Left cardiac atrium (tissue), 4 donors: ENCODE measurements at regions not wholly inside any gene's neighbourhood (a gene's known extent, or its start where the extent isn't known, plus 50 kb on each side); places are given as distances from the start of the nearest gene placed in this dataset.

Source experiments
- ATAC-seq, 2 donors: fragments of 200-7000 bp; cut with Tn5 transposase; one replicate each; pipeline ENCODE4 v1.9.1; 2020; ENCODE audit warnings: mild to moderate bottlenecking in 2 of 2, moderate library complexity in 2 of 2
- DNase-seq: peaks from one replicate; pipeline ENCODE4 v3.0.0-alpha.2; 2020
- intact Hi-C, 2 donors: fragments of 100-400 bp; cut with DNase I; formaldehyde crosslinking; loops; one replicate each; pipeline versions ENCODE4 v1.14.1 to v1.15.1; 2022 to 2023
- donor health status: DM: no; HTN: yes; CAD: no.
- donor health status: DM: no; HTN: yes; CAD: no; lungs with severe emphysema.
- donor health status: DM: yes; HTN: yes; CAD: no.
- donor health status: Dilated cardiomyopathy.

GRCh38 chr1:218101409-218101808 lies 183.7 kb upstream of the RRP15 start:
- intact Hi-C loops = no loop called here
- ATAC-seq (no peak), DNase-seq (no peak)

DNA sequence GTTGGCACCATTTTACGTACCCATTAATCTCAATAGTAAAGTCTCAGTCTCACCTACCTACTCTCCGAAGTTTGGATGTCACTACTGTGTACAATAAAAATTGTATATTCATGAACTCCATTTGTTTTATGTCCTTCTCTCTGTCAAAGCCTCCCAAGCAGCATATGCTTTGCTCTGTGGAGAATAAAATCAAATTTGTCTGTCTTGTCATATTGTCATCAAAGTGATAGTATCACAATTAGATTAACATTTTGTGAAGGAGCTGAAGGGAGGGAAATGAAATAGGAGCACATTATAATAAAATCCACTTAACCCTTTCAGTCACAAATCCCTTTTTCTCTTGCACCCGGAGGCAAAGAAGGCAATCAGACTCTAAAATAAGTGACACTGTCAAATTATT lies 177.1 kb upstream of the RRP15 start:
- ATAC-seq = no peak
- DNase-seq = no peak
- intact Hi-C loops = no loop called here

DNA sequence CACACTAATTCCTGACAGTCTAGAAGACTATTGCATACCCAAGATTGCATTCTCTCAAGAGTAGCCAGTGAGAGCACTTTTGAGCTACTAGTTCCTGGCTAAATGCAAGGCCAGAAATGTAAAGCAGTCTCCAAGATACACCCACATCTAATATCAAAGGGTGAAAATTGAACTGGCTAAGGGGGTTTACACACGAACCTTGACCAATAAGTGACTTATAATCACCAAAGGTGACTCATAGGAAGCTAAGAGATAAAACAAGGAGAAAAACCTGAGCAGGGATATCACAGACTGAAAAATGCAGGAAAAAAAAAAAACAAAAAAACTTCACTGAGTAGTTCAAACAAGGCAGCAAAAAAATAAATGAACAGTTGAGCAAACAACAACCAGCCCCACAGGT lies 172.2 kb upstream of the RRP15 start:
- DNase-seq = no peak
- intact Hi-C loops = no loop called here
- no peak for ATAC-seq

- DNase-seq (no peak), ATAC-seq (no peak)
- intact Hi-C loops = no loop called here
Observed at GRCh38 chr1:218123968-218124367, 161.1 kb upstream of the RRP15 start.

DNA sequence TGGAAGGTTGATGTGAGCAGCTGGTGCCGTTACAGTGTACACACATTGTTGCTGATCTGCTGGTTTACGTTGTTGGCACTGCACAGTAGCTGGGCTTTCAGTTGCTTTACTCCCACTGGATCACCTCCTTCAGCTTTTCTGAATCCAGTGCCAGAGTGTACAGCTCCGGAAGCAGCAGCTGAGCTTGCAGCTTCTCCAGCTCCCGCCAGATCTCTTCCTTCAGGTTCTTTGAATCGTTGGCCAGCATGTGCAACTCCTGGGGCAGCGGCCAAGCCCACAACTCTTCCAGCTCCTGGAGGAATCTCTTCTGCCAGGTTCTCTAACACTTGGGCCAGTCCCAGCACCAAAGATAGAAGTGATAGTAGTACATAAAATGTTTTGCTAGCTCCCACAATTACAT lies 149.7 kb upstream of the RRP15 start:
- ATAC-seq (no peak), DNase-seq (no peak)
- intact Hi-C loops = no loop called here

DNA sequence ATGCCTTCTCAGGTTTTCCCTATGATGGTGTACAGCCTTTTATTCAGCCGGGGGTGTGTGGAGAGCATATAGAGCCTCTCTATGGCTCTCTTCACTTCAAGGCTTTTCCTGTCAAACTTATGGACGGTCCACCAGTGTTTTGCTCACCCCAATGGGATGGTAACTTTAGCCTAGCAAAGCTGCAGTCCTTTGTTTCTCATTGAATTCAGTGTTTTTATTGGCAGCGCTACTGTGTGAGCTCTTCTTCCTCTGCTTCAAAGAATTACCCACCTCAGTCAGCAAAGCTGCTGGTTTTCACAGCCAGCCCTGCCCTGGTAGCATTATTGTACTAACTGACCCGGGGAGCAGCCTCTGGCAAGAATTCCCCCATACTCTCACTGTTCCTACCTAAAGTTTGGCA lies 145.3 kb upstream of the RRP15 start:
- no peak for ATAC-seq
- intact Hi-C loops = no loop called here
- DNase-seq = no peak

DNA sequence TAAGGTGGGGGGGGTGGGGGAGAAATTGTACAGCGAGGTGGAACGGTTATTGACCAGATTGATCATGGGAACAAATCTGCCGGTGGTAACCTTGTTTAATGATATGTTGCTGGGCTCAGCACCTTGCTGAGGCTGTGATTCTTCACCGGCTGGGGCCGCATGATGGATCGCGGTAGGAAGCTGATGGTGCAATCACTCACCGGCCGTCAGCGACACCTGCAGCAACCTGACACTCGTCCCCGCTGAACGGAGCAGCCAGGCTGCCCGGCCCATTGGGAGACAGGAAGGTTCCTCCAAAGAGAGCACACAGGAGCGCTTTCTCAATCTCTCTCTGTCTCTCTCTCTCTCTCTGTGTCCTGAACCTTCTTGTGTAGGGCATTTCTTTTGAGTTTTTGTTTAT lies 128.5 kb upstream of the RRP15 start:
- DNase-seq (peak; percentile 55), ATAC-seq (peak; percentile 76 to 84)
- intact Hi-C loops = no loop called here

DNA sequence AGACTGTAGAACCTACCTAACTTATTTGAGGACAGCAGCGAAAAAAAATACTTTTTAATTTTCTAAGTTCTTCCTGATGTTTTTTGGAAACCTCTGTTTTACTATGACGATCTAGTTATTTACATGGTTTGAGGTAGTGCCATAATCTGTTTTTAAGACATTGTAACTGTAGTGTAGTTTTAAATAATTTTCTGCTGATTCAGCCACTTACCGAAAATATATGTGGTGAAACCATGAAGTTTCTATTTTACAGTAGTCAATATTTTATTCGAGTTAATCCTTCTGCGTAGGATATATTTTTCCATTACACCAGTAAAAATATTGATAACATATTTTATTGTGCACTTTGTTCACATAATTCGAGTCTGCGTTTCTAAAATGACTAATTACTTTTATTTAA lies 121.7 kb upstream of the RRP15 start:
- ATAC-seq (no peak), DNase-seq (no peak)
- intact Hi-C loops = loop anchor here in 1 of 2 donors (10.0 kb wide), 2 partner anchors 269 to 639 kb away; no protein-coding TSS in a partner anchor

DNA sequence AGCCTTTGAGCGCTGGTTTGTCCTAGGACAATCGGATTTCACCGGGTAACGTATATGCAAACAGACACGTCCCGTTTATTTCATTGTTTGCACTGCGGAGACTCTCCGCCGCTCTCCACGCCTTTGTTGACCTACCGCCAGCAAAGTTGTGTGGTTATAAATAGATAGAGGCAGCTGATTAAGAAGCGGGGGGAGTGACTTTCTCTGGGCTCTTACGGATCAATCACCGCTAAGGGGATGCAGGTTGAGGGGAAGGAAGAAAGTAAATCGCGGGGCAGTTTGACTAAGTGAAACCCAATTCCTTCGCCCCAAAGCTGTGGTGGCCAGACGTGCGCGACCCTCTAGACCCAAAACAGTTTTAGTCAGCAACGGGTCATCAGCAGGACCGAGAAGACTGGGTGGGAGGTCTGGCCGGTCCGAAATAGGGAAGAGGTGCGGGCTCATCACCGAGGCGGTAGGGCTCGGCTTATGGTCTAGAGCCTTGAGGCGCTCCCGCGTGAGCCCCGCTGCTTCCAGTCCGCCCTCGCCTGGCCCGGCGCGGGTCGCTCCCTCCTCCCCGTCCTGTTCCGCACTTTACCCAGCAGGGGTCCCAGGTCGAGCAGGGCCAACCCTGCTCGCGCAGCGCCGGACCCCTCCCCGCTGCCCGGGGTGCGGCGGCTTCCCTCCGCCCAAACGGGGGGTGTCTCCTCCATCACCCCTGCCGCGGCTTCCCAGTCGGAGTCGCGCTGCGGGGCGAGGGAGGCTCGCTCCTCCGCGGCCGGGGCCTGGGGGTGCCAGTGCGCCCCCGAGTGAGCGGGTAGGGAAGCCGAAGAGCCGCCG lies 120.8 kb upstream of the RRP15 start:
- peak; percentile 70 to 82 for ATAC-seq
- peak; percentile 48 for DNase-seq
- intact Hi-C loops = loop anchor here in 1 of 2 donors (10.0 kb wide), 2 partner anchors 270 to 640 kb away; no protein-coding TSS in a partner anchor

DNA sequence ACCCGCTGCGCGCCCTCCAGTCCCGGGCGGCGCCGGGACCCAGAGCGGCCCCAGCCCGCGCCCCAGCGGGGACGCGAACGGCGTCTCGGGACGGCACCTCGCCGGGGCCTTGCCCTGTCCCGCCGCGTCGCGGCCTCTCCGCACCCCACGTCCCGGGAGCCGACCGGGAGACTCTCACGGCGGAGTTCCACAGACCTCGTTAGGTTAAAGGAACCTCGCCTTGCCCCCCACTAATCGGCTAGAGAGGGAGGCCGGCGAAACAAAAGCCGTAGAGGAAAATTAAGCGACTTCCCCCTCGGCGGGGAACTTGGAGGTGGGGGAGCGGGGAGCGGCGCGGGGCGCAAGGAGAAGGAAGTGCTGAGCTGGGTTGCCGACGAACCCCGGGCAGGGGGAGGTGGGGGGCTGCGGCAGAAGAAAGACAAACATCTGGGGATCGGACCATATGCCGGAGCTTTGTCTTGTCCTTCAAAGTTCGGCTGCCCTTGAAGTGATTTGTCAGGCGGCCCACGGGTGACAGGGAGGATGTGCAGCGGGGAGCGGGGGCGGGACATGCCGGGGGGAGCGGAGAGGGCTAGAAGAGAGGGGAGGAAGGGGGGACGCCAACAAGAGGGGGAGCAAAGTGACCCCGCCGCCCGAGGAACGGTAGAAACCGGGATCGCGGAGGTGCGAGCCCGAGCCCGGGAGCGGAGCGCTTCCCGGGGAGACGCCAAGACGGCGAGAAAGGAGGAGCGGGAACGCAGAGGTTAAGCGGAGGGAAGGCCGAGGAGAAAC lies 120.0 kb upstream of the RRP15 start:
- intact Hi-C loops = loop anchor here in 1 of 2 donors (10.0 kb wide), 2 partner anchors 270 to 640 kb away; no protein-coding TSS in a partner anchor
- DNase-seq (peak; percentile 50), ATAC-seq (peak; percentile 85 to 88)

DNA sequence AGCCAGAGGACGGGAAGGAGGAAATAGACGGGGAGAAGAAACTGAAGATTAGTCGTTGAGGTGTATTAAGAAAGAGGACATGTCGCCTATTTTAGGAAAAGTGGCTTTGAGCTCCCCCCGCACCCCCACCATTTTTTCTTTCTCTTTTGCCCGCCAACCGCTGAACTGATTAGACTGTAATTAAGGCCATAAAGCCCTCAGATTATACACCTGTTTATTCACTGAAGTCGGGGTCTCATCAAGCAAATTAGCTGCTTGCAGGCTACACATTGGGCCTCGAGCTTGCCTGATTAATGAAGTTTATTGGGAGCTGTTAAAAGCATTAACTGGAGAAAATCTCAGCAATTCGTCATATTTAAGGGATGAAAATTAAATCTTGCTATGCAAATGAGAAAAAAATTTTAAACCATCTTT lies 119.4 kb upstream of the RRP15 start:
- ATAC-seq = no peak
- intact Hi-C loops = loop anchor here in 1 of 2 donors (10.0 kb wide), 2 partner anchors 271 to 641 kb away; no protein-coding TSS in a partner anchor
- DNase-seq = no peak

DNA sequence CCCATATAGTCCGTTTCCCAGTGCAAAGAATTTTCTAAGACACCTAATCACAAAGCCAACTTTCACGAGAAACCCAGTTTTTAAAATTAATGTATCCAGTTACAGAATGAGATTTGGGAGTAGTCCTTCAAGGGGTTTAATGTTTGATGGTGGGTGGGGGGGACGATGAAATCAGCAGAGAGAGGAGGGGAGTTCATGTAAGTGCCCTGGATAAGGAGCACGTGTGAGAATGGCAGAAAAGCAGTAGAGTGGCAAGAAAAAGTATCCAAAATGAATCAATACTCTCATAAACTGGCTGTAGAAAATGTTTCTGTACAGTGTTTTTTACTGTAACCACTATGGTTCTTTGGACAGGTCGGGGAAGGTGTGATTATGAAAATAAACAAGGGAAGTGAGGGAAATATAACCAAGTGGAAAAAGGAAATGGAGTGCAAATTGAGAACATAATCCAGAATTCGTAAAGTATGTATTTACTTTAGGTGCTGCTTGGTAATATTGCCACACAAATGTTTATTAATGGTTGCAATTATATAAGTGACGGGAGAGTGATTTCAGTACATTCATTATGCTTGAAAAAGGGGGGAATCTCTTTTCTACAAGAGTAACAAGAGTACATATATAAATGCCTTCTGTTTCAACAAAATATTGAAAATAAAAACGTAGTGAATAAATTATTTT lies 118.7 kb upstream of the RRP15 start:
- intact Hi-C loops = loop anchor here in 1 of 2 donors (10.0 kb wide), 2 partner anchors 272 to 642 kb away; no protein-coding TSS in a partner anchor
- no peak for ATAC-seq
- DNase-seq = no peak

DNA sequence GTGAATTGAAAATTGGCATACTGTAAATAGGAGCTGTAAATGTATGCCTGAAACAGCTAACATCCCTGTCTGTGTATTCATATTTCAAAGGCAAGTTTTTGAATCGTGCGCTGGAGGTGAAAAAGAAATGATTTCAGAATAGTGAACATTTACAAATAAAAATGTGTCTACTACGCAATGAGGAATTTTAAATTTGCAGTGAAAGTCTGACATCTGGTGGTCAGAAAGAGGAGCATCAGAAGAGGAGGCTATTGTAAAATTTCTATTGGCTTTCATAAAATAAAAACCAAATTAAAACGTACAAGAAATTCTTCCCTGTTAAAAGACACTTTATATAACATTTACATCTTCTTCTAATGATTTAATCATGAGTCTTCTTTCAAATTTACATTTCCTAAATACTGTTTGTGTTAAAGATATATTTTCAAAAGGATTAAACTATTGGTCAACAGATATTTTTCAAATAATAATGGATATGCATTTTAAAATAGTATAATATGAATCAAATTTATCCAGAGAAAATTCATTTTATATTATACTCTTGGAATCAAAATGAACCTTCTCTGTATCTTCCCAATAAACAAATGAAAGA lies 113.7 kb upstream of the RRP15 start:
- DNase-seq (no peak), ATAC-seq (no peak)
- intact Hi-C loops = no loop called here

- ATAC-seq = no peak
- intact Hi-C loops = no loop called here
Observed at GRCh38 chr1:218182455-218182854, 102.6 kb upstream of the RRP15 start.

GRCh38 chr1:218200979-218201378 lies 84.1 kb upstream of the RRP15 start:
- intact Hi-C loops = no loop called here
- no peak for DNase-seq
- ATAC-seq = no peak

More at GRCh38 chr1:218182455-218182854, 102.6 kb upstream of the RRP15 start:
- no peak for DNase-seq

DNA sequence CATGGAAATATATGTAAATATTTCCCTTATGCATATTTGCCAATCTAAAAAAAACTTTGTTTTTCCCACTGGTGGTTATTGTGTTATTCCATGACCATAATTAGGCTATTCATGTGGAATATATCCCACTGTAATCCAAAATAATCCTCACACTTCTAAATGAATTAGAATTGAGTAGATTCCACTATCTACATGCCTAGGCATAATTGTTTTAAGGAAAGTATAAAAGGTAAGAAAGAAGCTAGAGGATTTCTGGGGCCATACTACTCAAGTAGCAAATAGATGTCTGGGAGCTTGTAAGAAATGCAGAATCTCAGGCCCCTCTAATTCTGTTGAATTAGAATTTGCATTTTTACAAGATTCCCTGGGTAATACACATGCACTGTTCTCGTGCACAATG lies 83.5 kb upstream of the RRP15 start:
- ATAC-seq (no peak), DNase-seq (no peak)
- intact Hi-C loops = no loop called here

GRCh38 chr1:218205721-218206120 lies 79.4 kb upstream of the RRP15 start:
- no peak for ATAC-seq
- intact Hi-C loops = no loop called here
- no peak for DNase-seq

DNA sequence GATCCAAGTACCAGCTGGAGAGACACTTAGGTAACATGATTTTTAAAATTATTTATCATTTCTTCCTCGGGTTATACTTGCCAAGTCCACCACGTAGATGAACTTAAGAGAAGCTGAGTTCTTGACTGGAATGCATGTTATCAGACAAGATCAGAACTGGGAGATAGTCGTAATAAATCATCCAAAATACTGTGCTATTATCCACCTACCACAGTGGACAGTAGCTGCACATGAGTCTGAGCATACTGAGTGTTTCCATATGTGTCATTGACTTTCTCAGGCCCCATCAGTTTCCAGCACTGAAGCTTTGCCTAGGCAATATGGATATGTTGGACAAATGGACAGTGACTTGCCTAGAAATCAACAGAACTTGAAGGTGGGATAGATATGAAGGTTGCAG lies 77.9 kb upstream of the RRP15 start:
- DNase-seq (no peak), ATAC-seq (no peak)
- intact Hi-C loops = no loop called here

- no peak for ATAC-seq
- no peak for DNase-seq
- intact Hi-C loops = no loop called here
Observed at GRCh38 chr1:218209351-218209861, 75.7 kb upstream of the RRP15 start.
